Osteoblast (primary cell): ENCODE measurements at regions not wholly inside any gene's neighbourhood (a gene's known extent, or its start where the extent isn't known, plus 50 kb on each side); places are given as distances from the start of the nearest gene placed in this dataset.
A peak's percentile ranks its signal among the peaks of the same experiment; 100 is the strongest.
"Not testable (repeated sequence)": the region's sequence is repeated elsewhere in the genome, so short reads cannot be mapped to it uniquely, and the experiment has no call there.

Experiments
- DNase-seq: peaks from one replicate; pipeline ENCODE4 v3.0.0; 2011; ENCODE audit warnings: low spot score, mixed read lengths; ENCODE audit not compliant: insufficient read length; ENCODE audit errors: missing footprints
- H2AFZ ChIP-seq: 2 replicates; pipeline ENCODE4 v1.6.0; 2011; ENCODE audit warnings: mild to moderate bottlenecking, low read length
- H3K27ac ChIP-seq: 2 replicates; pipeline ENCODE4 v1.5.1; 2011; ENCODE audit warnings: mild to moderate bottlenecking, low read depth, low read length, moderate library complexity
- H3K27me3 ChIP-seq: 2 replicates; pipeline ENCODE4 v1.6.0; 2012; ENCODE audit warnings: mild to moderate bottlenecking, control low read depth, inconsistent platforms, low read length, moderate library complexity; ENCODE audit not compliant: insufficient read depth
- H3K36me3 ChIP-seq: 2 replicates; pipeline ENCODE4 v1.5.1; 2011; ENCODE audit warnings: mild to moderate bottlenecking, low read length, control low read depth, moderate library complexity; ENCODE audit not compliant: insufficient read depth
- H3K4me1 ChIP-seq: 2 replicates; pipeline ENCODE4 v1.5.1; 2011; ENCODE audit warnings: mild to moderate bottlenecking, low read length, control low read depth, moderate library complexity; ENCODE audit not compliant: insufficient read depth
- H3K4me2 ChIP-seq: 2 replicates; pipeline ENCODE4 v1.6.0; 2011; ENCODE audit warnings: mild to moderate bottlenecking, low read length; ENCODE audit not compliant: insufficient read depth
- H3K4me3 ChIP-seq: fragments of 200-600 bp; sonication (generic); 3 replicates; pipeline ENCODE4 v1.5.1; 2012; ENCODE audit warnings: mild to moderate bottlenecking, low read length, inconsistent platforms; ENCODE audit not compliant: insufficient read depth
- H3K79me2 ChIP-seq: 2 replicates; pipeline ENCODE4 v1.6.0; 2012; ENCODE audit warnings: mild to moderate bottlenecking, low read length, control low read depth, inconsistent platforms; ENCODE audit not compliant: insufficient read depth
- H3K9me3 ChIP-seq: 2 replicates; pipeline ENCODE4 v1.5.1; 2011; ENCODE audit warnings: low read depth, low read length, control low read depth
- H4K20me1 ChIP-seq: 2 replicates; pipeline ENCODE4 v1.6.0; 2012; ENCODE audit warnings: mild to moderate bottlenecking, low read length, control low read depth; ENCODE audit not compliant: insufficient read depth
- CTCF ChIP-seq: IDR thresholded peaks from 2 replicates; pipeline ENCODE4 v1.5.1; 2011; ENCODE audit warnings: mild to moderate bottlenecking, low read depth, low read length, moderate library complexity; ENCODE audit errors: extremely low read depth

GRCh38 chr6:165159460-165159859 is 149.9 kb downstream of the C6orf118 start:
- no peaks in the 10 kb centered on the region for H4K20me1 ChIP-seq
- H3K27ac ChIP-seq = no peak overlapping the region
- no peaks in the 10 kb centered on the region for H3K4me1 ChIP-seq
- no peak overlapping the region for H3K4me2 ChIP-seq
- H3K79me2 ChIP-seq = no peaks in the 10 kb centered on the region
- H3K27me3 ChIP-seq = no peaks in the 10 kb centered on the region
- H2AFZ ChIP-seq = no peak overlapping the region
- H3K36me3 ChIP-seq = no peaks in the 10 kb centered on the region
- H3K9me3 ChIP-seq = peaks cover 3% of the 10 kb centered on the region
- H3K4me3 ChIP-seq = no peak overlapping the region
- peak; percentile 30 for DNase-seq
- TF ChIP-seq CTCF = no peak

- TF ChIP-seq CTCF = no peak
- no peaks in the 10 kb centered on the region for H3K9me3 ChIP-seq
- H4K20me1 ChIP-seq = no peaks in the 10 kb centered on the region
These were observed 162.9 kb downstream of the C6orf118 start for GRCh38 chr6:165146456-165146855.

GRCh38 chr6:165135889-165136288 is 173.5 kb downstream of the C6orf118 start:
- H3K27me3 ChIP-seq = no peaks in the 10 kb centered on the region
- no peak overlapping the region for H3K4me2 ChIP-seq
- H3K9me3 ChIP-seq = no peaks in the 10 kb centered on the region
- no peak for TF ChIP-seq CTCF
- H4K20me1 ChIP-seq = no peaks in the 10 kb centered on the region
- DNase-seq = no peak
- H3K36me3 ChIP-seq = no peaks in the 10 kb centered on the region
- no peak overlapping the region for H3K27ac ChIP-seq
- no peak overlapping the region for H3K4me3 ChIP-seq
- no peak overlapping the region for H2AFZ ChIP-seq
- H3K4me1 ChIP-seq = no peaks in the 10 kb centered on the region
- no peaks in the 10 kb centered on the region for H3K79me2 ChIP-seq

More at GRCh38 chr6:165146456-165146855, 162.9 kb downstream of the C6orf118 start:
- Histone ChIP-seq H3K4me2 (no peak overlapping the region), H3K27ac (no peak overlapping the region), H3K36me3 (no peaks in the 10 kb centered on the region), H3K79me2 (no peaks in the 10 kb centered on the region), H3K4me3 (no peak overlapping the region), H2AFZ (no peak overlapping the region), H3K4me1 (no peaks in the 10 kb centered on the region), H3K27me3 (no peaks in the 10 kb centered on the region)
- no peak for DNase-seq

- Histone ChIP-seq H3K27ac (no peak overlapping the region), H3K4me1 (no peaks in the 10 kb centered on the region), H3K9me3 (no peaks in the 10 kb centered on the region), H3K4me3 (no peak overlapping the region), H3K36me3 (no peaks in the 10 kb centered on the region), H3K4me2 (no peak overlapping the region), H3K79me2 (no peaks in the 10 kb centered on the region), H3K27me3 (no peaks in the 10 kb centered on the region), H4K20me1 (no peaks in the 10 kb centered on the region), H2AFZ (no peak overlapping the region)
- DNase-seq = no peak
- TF ChIP-seq CTCF = no peak
These were observed 180.3 kb downstream of the C6orf118 start for GRCh38 chr6:165129086-165129485.

GRCh38 chr6:165127743-165128142 is 181.7 kb downstream of the C6orf118 start:
- not testable (repeated sequence) for H3K36me3 ChIP-seq, H3K9me3 ChIP-seq, H3K4me2 ChIP-seq, H3K4me3 ChIP-seq, H3K4me1 ChIP-seq, DNase-seq, H4K20me1 ChIP-seq, H3K79me2 ChIP-seq, H3K27ac ChIP-seq, H2AFZ ChIP-seq, H3K27me3 ChIP-seq

GRCh38 chr6:165124681-165125080 is 184.7 kb downstream of the C6orf118 start:
- not testable (repeated sequence) for H3K79me2 ChIP-seq, H2AFZ ChIP-seq, DNase-seq, H3K9me3 ChIP-seq, H3K4me1 ChIP-seq, H3K36me3 ChIP-seq, H3K4me2 ChIP-seq, H4K20me1 ChIP-seq, H3K27me3 ChIP-seq, H3K4me3 ChIP-seq, H3K27ac ChIP-seq
